Rectal smooth muscle tissue (tissue), 1 donor: ENCODE measurements at regions not wholly inside any gene's neighbourhood (a gene's known extent, or its start where the extent isn't known, plus 50 kb on each side); places are given as distances from the start of the nearest gene placed in this dataset.

Experiments used
- H3K27ac ChIP-seq: one replicate; pipeline ENCODE4 v1.7.0; 2013; ENCODE audit warnings: low read depth, low read length, inconsistent platforms
- H3K27me3 ChIP-seq: one replicate; pipeline ENCODE4 v1.7.0; 2013; ENCODE audit warnings: low read length; ENCODE audit not compliant: control insufficient read depth, insufficient read depth
- H3K36me3 ChIP-seq: one replicate; pipeline ENCODE4 v1.7.0; 2013; ENCODE audit warnings: low read length; ENCODE audit not compliant: control insufficient read depth, insufficient read depth
- H3K4me1 ChIP-seq: one replicate; pipeline ENCODE4 v1.7.0; 2013; ENCODE audit warnings: low read length; ENCODE audit not compliant: control insufficient read depth, insufficient read depth
- H3K4me3 ChIP-seq: one replicate; pipeline ENCODE4 v1.7.0; 2013; ENCODE audit warnings: low read length
- H3K9ac ChIP-seq: one replicate; pipeline ENCODE4 v1.7.0; 2013; ENCODE audit warnings: low read length

GRCh38 chr9:93846349-93846748 is 108.8 kb downstream of the BARX1 start:
- H3K27ac ChIP-seq = no peak overlapping the region
- H3K4me1 ChIP-seq = no peaks in the 10 kb centered on the region
- H3K27me3 ChIP-seq = no peaks in the 10 kb centered on the region
- H3K4me3 ChIP-seq = no peak overlapping the region
- no peak overlapping the region for H3K9ac ChIP-seq
- no peaks in the 10 kb centered on the region for H3K36me3 ChIP-seq

- no peak overlapping the region for H3K27ac ChIP-seq
- no peak overlapping the region for H3K9ac ChIP-seq
- H3K36me3 ChIP-seq = no peaks in the 10 kb centered on the region
- H3K4me1 ChIP-seq = no peaks in the 10 kb centered on the region
- no peak overlapping the region for H3K4me3 ChIP-seq
- no peaks in the 10 kb centered on the region for H3K27me3 ChIP-seq
Observed at GRCh38 chr9:93843396-93843795, 111.8 kb downstream of the BARX1 start.

- no peak overlapping the region for H3K4me3 ChIP-seq
Observed at GRCh38 chr9:93830606-93831005, 124.5 kb downstream of the BARX1 start.

GRCh38 chr9:93830012-93830596 is 125.1 kb downstream of the BARX1 start:
- H3K4me1 ChIP-seq = no peaks in the 10 kb centered on the region
- no peaks in the 10 kb centered on the region for H3K36me3 ChIP-seq
- no peak overlapping the region for H3K27ac ChIP-seq
- peaks cover 5% of the 10 kb centered on the region for H3K27me3 ChIP-seq
- no peak overlapping the region for H3K4me3 ChIP-seq
- no peak overlapping the region for H3K9ac ChIP-seq

More at GRCh38 chr9:93830606-93831005, 124.5 kb downstream of the BARX1 start:
- peaks cover 5% of the 10 kb centered on the region for H3K27me3 ChIP-seq
- H3K4me1 ChIP-seq = no peaks in the 10 kb centered on the region
- no peak overlapping the region for H3K9ac ChIP-seq
- no peaks in the 10 kb centered on the region for H3K36me3 ChIP-seq
- no peak overlapping the region for H3K27ac ChIP-seq

GRCh38 chr9:93829271-93830011 is 125.7 kb downstream of the BARX1 start:
- no peak overlapping the region for H3K9ac ChIP-seq
- peaks cover 5% of the 10 kb centered on the region for H3K27me3 ChIP-seq
- H3K36me3 ChIP-seq = no peaks in the 10 kb centered on the region
- H3K4me3 ChIP-seq = no peak overlapping the region
- no peaks in the 10 kb centered on the region for H3K4me1 ChIP-seq
- no peak overlapping the region for H3K27ac ChIP-seq

- H3K36me3 ChIP-seq = no peaks in the 10 kb centered on the region
Observed at GRCh38 chr9:93828331-93829097, 126.6 kb downstream of the BARX1 start.

GRCh38 chr9:93827545-93828330 is 127.4 kb downstream of the BARX1 start:
- Histone ChIP-seq H3K4me1 (no peaks in the 10 kb centered on the region), H3K27ac (no peak overlapping the region), H3K27me3 (peaks cover 5% of the 10 kb centered on the region), H3K4me3 (peak overlapping the region; percentile 57), H3K36me3 (no peaks in the 10 kb centered on the region), H3K9ac (no peak overlapping the region)

More at GRCh38 chr9:93828331-93829097, 126.6 kb downstream of the BARX1 start:
- no peak overlapping the region for H3K9ac ChIP-seq
- no peak overlapping the region for H3K4me3 ChIP-seq
- no peaks in the 10 kb centered on the region for H3K4me1 ChIP-seq
- peaks cover 5% of the 10 kb centered on the region for H3K27me3 ChIP-seq
- no peak overlapping the region for H3K27ac ChIP-seq

- Histone ChIP-seq H3K36me3 (no peaks in the 10 kb centered on the region), H3K9ac (no peak overlapping the region), H3K4me1 (no peaks in the 10 kb centered on the region), H3K27ac (no peak overlapping the region), H3K4me3 (no peak overlapping the region), H3K27me3 (peaks cover 5% of the 10 kb centered on the region)
Observed at GRCh38 chr9:93826905-93827544, 128.1 kb downstream of the BARX1 start.

GRCh38 chr9:93826209-93826608 is 128.9 kb downstream of the BARX1 start:
- Histone ChIP-seq H3K36me3 (no peaks in the 10 kb centered on the region), H3K9ac (no peak overlapping the region)

GRCh38 chr9:93825348-93826115 is 129.6 kb downstream of the BARX1 start:
- no peak overlapping the region for H3K4me3 ChIP-seq
- no peak overlapping the region for H3K9ac ChIP-seq
- H3K27me3 ChIP-seq = peaks cover 10% of the 10 kb centered on the region
- H3K4me1 ChIP-seq = no peaks in the 10 kb centered on the region
- H3K27ac ChIP-seq = no peak overlapping the region
- H3K36me3 ChIP-seq = no peaks in the 10 kb centered on the region

More at GRCh38 chr9:93826209-93826608, 128.9 kb downstream of the BARX1 start:
- peaks cover 5% of the 10 kb centered on the region for H3K27me3 ChIP-seq
- no peak overlapping the region for H3K4me3 ChIP-seq
- no peak overlapping the region for H3K27ac ChIP-seq
- H3K4me1 ChIP-seq = no peaks in the 10 kb centered on the region
